Activated CD4-positive, CD25-positive, alpha-beta regulatory T cell treated with anti-CD3 and anti-CD28 coated beads, Interleukin-2, amount 50 U/mL, for 24 hours (primary cell): ENCODE measurements at regions not wholly inside any gene's neighbourhood (a gene's known extent, or its start where the extent isn't known, plus 50 kb on each side); places are given as distances from the start of the nearest gene placed in this dataset.
"Not testable (repeated sequence)": the region's sequence is repeated elsewhere in the genome, so short reads cannot be mapped to it uniquely, and the experiment has no call there.

Source experiments
- ATAC-seq, 2 donors: fragments of 150-1000 bp; cut with Tn5 transposase; one replicate each; pipeline ENCODE4 v1.10.0; 2021; ENCODE audit warnings: mild to moderate bottlenecking in 1 of 2, moderate library complexity in 1 of 2

DNA sequence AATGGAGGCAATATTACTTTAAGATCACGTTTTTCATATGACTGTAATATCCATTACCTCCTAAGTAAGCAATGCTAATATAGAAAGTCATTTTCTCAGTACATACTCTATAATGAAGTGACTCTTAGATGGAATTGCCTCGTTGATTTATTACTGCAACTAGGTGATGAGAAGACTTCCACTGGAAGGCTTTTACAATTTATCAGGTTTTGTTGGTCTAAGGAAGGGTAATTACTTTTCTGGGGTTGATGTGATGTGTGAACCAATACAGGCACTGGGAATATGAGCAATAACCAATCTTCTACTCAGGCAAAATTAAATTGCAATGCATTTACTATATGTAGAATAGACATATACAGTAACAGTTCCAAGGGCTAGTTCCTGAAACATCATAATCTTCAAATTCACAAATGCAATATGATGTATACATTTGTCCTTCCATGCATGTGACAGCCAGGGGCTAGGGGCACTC lies 635.0 kb downstream of the QKI start:
- ATAC-seq = no peak

- no peak for ATAC-seq
Observed at GRCh38 chr6:164048840-164049516, 634.5 kb downstream of the QKI start.

DNA sequence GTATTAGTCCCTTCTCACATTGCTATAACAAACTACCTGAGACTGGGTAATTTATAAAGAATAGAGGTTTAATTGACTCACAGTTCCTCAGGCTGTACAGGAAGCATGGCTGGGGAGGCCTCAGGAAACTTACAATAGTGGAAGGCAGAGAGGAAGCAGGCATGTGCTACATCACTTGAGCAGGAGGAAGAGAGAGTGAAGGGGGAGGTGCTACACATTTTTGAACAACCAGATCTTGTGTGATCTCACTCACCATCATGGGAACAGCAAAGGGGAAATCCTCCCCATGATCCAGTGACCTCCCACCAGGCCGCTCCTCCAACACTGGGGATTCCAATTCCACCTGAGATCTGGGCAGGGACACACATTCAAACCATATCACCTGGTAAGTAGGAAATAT lies 630.6 kb downstream of the QKI start:
- ATAC-seq = no peak

DNA sequence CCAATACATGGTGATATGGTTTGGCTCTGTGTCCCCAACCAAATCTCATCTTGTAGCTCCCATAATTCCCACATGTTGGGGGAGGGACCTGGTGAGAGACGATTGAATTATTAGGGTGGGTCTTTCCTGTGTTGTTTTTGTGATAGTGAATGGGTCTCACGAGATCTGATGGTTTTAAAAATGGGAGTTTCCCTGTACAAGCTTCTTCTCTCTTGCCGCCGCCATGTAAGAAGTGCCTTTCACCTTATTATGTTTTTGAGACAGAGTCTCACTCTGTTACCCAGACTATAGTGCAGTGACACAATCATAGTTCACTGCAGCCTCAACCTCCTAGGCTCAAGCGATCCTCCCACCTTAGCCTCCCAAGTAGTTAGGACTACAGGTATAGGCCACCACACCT lies 629.1 kb downstream of the QKI start:
- ATAC-seq = not testable (repeated sequence)

DNA sequence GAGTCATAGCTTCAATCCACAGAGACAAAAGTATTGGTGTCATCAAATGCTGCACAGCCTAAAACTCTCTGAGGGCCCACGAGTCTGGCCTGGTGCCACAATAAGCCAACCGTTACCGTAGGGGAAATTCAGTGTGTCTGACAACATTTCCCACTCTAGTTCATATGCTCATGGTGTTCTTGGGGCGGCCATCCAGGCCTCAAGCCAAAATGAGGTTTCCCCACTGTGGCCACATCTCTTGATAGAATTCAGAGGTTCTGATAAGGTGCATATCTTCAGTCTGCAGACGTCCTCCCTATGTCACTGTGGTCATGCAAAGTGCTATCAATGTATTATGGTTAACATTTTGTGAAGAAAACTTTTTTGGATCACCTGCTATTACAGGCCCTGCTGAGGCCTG lies 627.7 kb downstream of the QKI start:
- no peak for ATAC-seq

GRCh38 chr6:164040994-164041393 lies 626.5 kb downstream of the QKI start:
- no peak for ATAC-seq

GRCh38 chr6:164039954-164040375 lies 625.4 kb downstream of the QKI start:
- ATAC-seq = peak in 1 of 2 donors; percentile 17

DNA sequence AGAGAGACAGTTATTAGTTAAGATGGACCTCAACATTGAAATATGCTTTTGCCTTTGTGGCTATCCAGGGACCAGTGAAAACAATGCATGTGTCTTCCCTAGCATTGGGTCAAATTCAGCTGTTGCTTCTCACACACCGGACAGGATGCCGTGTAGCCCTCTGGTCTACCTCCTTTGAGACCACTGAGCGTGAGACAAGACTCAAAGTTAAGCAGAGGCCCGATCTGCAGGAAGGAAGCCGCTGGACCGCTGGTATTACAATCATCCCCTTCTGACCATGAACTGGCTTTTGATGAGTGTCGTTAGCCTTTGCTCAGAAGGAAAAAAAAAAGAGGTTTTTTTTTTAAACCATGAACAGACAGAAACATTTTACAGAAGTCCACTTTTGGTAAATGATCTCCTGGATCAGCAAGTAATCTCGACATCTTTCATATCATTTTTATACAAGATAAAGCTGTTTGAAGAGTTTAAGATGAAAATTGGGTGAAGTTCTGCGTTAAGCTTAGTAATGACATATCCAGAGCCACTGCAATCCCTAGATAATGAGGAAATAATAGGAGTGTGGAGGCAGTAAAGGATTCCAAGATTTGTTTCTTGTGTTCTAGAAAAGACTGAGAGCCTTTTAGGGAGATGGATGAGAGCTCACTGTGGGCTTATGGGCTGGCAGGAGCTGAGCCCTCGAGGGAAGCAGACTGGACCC lies 622.8 kb downstream of the QKI start:
- ATAC-seq = no peak

GRCh38 chr6:164035900-164036485 lies 621.5 kb downstream of the QKI start:
- ATAC-seq = no peak

DNA sequence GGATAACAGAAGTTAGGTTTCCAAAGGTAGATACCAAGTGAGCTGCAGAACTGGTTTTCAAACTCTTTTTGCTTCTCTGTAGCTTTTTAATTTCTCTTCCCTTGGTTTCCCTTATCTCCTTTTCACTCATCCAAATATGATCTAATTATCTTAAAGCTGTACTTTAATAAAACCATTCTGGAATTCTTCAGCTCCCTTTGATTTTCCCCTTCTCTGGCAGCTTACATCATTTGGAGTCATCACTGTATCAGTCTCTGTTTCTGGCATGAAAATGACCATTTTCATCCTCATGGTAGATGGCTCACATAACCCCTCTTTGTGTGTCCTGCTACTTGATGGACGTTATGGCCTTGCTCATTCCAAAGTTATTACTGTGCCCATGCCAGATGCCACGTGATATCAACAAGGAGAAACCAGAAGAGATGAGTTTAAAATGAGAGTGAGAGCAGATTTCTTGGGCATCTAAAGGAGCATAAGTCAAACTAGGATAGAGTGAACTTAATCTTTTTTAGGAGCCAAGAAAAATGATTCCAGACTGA lies 620.2 kb downstream of the QKI start:
- no peak for ATAC-seq

DNA sequence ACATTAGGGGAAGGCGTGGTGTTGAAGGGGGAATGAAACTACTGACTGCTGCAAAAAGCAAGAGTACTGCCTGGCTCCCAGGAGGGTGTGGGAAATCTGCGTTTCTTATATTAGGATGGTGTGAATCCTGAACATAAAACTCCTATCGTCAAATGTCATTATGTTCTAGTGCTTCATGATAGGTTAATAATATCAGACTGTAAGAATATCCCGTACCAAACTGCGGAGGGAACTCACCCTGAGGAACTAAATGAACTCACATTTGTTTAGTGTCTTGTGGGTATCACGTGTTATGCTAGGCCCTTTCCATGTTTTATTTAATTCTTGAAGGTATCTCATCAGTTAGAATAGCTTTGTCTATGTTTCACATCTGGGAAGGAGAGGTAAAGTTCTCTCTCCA lies 610.7 kb downstream of the QKI start:
- ATAC-seq = no peak

DNA sequence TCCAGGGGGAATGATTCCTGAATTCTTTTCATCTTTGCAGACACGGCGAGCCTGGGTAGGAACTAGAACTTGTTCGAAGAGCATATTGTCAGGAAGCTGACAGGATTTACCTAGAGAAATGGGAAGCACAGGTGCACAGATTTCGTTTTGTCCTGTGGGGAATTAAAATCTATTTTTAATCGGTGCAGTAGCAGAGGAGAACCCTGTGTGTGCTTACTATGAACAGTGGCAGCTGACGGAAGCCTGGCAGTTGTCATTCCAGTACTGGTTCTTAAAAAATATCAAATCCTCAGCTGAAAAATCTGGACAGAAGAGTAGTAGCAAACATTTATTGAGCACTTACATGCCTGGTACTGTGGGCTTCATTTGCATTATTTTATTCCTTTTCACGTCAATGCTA lies 609.0 kb downstream of the QKI start:
- no peak for ATAC-seq

GRCh38 chr6:164022632-164023031 lies 608.1 kb downstream of the QKI start:
- ATAC-seq = no peak

GRCh38 chr6:164021589-164022250 lies 607.2 kb downstream of the QKI start:
- ATAC-seq = no peak

DNA sequence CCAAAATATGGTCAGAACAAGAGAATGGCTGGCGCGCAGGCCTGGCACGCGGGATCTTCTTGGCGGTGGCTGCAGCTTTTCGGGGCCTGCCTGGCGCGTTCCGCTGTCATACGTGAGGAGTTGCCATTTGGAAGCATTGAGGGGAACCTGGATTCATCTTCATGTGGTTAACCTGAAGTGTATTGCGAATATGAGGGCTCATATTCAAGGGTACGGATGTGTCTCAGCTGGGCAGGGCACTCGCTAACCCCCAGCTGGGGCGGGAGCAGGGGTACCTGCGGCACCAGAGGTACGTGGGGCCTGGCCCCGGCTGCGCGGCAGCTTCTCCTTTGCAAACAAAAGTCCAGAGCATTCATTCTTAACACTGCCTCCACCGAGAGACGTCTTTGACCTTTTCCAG lies 605.6 kb downstream of the QKI start:
- no peak for ATAC-seq

DNA sequence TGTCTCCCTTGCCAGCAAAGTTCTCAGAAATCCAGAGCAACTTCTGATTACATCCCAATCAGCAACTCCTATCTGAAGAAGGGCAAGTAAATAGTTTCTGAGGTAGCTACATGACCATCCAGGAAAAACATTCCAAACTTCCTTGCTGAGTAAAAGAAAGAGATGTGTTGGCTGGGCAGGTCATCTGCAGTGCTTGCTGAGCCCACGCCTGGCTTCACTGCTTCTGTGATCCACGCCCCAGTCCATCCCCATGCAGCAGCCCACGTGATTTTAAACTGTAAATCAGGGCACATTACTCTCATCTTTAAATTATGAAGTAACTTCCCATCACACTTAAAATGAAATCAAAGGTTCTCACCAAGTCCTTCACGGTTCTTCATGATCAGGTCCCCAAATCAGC lies 603.6 kb downstream of the QKI start:
- ATAC-seq = no peak

DNA sequence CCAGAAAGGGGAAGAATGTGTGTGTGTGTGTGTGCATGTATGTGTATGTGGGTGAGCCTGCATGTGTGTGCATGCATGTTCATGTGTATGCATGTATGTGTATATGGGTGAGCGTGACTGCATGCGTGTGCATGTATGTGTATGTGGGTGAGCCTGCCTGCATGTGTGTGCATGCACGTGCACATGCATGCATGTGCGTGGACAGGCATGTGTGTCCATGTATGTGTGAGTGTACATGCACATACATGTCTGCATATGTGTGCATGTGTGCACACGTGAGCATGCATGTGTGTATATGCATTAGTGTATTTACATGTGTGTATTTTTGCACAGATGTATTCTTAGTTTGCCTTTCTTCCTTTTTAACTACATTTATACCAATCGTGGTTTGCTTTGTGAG lies 601.5 kb downstream of the QKI start:
- ATAC-seq = no peak

GRCh38 chr6:164015088-164015484 lies 600.6 kb downstream of the QKI start:
- ATAC-seq = no peak

- no peak for ATAC-seq
Observed at GRCh38 chr6:164014346-164015087, 600.0 kb downstream of the QKI start.

DNA sequence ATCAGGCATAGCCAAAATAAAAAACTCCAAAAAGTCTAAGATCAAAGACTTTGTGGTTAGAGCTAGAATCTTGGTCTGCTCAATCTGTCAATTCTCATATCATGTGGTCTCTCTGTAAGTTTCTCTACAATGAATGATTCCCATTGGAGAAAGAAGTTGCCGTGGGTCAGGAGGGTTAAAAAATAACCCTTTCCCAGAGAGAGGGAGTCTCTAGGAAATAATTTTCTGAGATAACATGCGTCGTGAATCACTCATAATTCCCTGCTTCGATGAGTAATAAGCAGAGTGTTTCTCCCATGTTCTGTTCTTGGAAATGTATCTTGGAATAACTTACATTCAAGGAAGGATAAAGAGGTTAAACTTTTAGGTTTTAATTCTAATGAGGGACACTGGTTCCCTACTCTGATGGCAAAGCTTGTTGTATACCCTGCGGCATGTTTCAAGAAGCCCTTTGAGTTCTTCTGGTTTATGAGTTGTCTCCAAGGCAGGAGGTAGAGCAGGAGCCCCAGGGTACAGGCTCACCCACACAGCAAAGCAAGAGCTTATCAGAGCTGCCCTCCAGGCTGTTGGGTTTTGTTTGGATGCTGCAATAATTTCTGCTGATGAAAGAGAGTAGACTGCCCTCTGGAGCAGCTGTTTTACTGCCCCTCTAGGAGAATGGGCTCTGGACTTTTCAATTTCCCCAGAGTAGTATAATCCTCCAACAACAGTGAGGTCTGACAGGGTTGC lies 599.1 kb downstream of the QKI start:
- no peak for ATAC-seq

GRCh38 chr6:164011321-164011720 lies 596.8 kb downstream of the QKI start:
- ATAC-seq = no peak
